ENCODE measurements at regions not wholly inside any gene's neighbourhood (a gene's known extent, or its start where the extent isn't known, plus 50 kb on each side); places are given as distances from the start of the nearest gene placed in this dataset.

GRCh38 chr3:13718000-13718399, 161.9 kb downstream of the WNT7A start:
- no peak for TF ChIP-seq MXI1 (conservative IDR thresholded peaks at IDR 0.05; ENCODE audit: poor library complexity, severe bottlenecking)
- no peak for TF ChIP-seq REST (IDR thresholded peaks at IDR 0.05; ENCODE audit: borderline replicate concordance)
- TF ChIP-seq CTCF (IDR thresholded peaks at IDR 0.05; ENCODE audit: poor library complexity, severe bottlenecking) = no peak
- no peak for TF ChIP-seq EP300 (conservative IDR thresholded peaks at IDR 0.05; ENCODE audit: poor library complexity, severe bottlenecking)
- no peak for TF ChIP-seq EZH2 (IDR thresholded peaks at IDR 0.05; ENCODE audit: borderline replicate concordance, insufficient read depth, low read length, poor library complexity, severe bottlenecking)
- TF ChIP-seq POLR2AphosphoS5 (IDR thresholded peaks at IDR 0.05) = no peak
- no peak for TF ChIP-seq RAD21 (conservative IDR thresholded peaks at IDR 0.05)
- no peak for TF ChIP-seq TAF1 (IDR thresholded peaks at IDR 0.05; ENCODE audit: low read depth)
- no peak for TF ChIP-seq SMC3 (conservative IDR thresholded peaks at IDR 0.05; ENCODE audit: poor library complexity)

Data from neural cell (in vitro differentiated cells).